ENCODE measurements at regions not wholly inside any gene's neighbourhood (a gene's known extent, or its start where the extent isn't known, plus 50 kb on each side); places are given as distances from the start of the nearest gene placed in this dataset.

DNA sequence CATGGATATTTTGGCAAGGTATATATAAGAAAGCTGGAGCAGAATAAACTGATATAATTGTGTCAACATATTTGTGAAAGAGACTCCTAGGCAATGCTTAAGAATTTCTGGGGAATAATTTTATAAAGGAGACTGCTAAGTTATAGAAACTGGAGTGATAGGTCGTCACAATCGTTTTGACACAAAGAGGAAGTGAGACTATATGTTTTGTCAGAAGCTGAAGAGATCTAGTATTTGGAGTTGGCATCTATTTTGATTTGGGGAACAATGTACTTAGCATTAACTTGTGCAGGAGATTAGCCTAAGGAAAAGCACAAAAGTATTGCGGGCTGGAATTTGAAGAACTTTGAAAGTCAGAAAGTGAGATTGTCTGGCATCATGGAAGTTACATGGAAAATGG is 582.5 kb downstream of the TAF11L14 start:
- Mint-ChIP-seq H3K36me3 (ENCODE audit: unreplicated experiment) (peaks cover 11% of the 10 kb centered on the region), H3K27ac (ENCODE audit: unreplicated experiment) (no peak overlapping the region), H3K4me3 (ENCODE audit: unreplicated experiment) (no peak overlapping the region), H3K4me1 (ENCODE audit: low read depth, unreplicated experiment) (no peaks in the 10 kb centered on the region), H3K27me3 (ENCODE audit: unreplicated experiment) (no peaks in the 10 kb centered on the region), H3K9me3 (ENCODE audit: unreplicated experiment) (no peaks in the 10 kb centered on the region)
- TF ChIP-seq, protein P1, sequence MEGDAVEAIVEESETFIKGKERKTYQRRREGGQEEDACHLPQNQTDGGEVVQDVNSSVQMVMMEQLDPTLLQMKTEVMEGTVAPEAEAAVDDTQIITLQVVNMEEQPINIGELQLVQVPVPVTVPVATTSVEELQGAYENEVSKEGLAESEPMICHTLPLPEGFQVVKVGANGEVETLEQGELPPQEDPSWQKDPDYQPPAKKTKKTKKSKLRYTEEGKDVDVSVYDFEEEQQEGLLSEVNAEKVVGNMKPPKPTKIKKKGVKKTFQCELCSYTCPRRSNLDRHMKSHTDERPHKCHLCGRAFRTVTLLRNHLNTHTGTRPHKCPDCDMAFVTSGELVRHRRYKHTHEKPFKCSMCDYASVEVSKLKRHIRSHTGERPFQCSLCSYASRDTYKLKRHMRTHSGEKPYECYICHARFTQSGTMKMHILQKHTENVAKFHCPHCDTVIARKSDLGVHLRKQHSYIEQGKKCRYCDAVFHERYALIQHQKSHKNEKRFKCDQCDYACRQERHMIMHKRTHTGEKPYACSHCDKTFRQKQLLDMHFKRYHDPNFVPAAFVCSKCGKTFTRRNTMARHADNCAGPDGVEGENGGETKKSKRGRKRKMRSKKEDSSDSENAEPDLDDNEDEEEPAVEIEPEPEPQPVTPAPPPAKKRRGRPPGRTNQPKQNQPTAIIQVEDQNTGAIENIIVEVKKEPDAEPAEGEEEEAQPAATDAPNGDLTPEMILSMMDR (IDR thresholded peaks at IDR 0.05; ENCODE audit: partially characterized antibody, unreplicated experiment), result no peak
- DNase-seq, result no peak

DNA sequence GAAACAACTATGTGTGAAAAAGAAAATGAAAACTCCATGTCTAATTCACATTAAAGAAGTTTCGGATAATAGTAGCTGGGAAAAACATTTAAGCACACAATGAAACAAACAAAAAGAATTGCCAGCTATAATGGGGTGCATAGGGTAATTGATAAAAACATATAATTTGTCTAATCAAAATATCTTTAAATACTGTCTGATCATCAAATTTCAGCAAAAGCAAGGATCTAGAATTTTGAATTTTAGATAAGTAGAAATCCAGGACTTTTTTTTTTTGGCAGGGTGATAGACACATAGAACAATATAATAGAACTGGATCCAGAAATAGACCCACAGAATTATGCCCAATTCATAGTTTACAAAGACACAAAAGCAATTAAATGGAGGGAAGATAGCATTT is 585.0 kb downstream of the TAF11L14 start:
- Mint-ChIP-seq H3K27me3 (ENCODE audit: unreplicated experiment) (peaks cover 1% of the 10 kb centered on the region), H3K27ac (ENCODE audit: unreplicated experiment) (no peak overlapping the region), H3K36me3 (ENCODE audit: unreplicated experiment) (peaks cover 17% of the 10 kb centered on the region)

DNA sequence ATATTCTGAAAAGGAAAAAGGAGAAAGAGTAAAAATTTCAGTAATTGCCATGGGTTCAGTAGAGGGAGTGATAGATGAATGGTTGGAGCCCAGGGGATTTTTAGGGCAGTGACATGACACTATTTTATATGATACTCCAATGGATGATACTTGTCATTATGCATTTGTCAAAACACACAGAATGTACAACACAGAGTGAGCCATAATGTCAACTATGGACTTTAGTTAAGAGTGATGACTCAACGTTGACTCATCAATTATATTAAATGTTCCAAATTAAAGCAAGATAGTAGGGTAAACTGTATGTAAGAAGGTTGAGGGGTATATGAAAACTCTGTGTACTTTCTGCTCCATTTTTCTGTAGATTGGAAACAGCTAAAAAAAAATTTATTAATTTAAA is 586.4 kb downstream of the TAF11L14 start:
- Mint-ChIP-seq H3K9me3 (ENCODE audit: unreplicated experiment) (no peaks in the 10 kb centered on the region), H3K27ac (ENCODE audit: unreplicated experiment) (no peak overlapping the region), H3K27me3 (ENCODE audit: unreplicated experiment) (peaks cover 1% of the 10 kb centered on the region), H3K4me1 (ENCODE audit: low read depth, unreplicated experiment) (no peaks in the 10 kb centered on the region), H3K4me3 (ENCODE audit: unreplicated experiment) (no peak overlapping the region), H3K36me3 (ENCODE audit: unreplicated experiment) (peaks cover 17% of the 10 kb centered on the region)
- no peak for DNase-seq
- TF ChIP-seq, protein P1 (IDR thresholded peaks at IDR 0.05; ENCODE audit: partially characterized antibody, unreplicated experiment), result no peak

More for the DNA sequence above, 585.0 kb downstream of the TAF11L14 start:
- no peak for DNase-seq
- Mint-ChIP-seq H3K4me3 (ENCODE audit: unreplicated experiment) (no peak overlapping the region), H3K9me3 (ENCODE audit: unreplicated experiment) (no peaks in the 10 kb centered on the region), H3K4me1 (ENCODE audit: low read depth, unreplicated experiment) (no peaks in the 10 kb centered on the region)
- TF ChIP-seq, protein P1 (IDR thresholded peaks at IDR 0.05; ENCODE audit: partially characterized antibody, unreplicated experiment), result no peak

DNA sequence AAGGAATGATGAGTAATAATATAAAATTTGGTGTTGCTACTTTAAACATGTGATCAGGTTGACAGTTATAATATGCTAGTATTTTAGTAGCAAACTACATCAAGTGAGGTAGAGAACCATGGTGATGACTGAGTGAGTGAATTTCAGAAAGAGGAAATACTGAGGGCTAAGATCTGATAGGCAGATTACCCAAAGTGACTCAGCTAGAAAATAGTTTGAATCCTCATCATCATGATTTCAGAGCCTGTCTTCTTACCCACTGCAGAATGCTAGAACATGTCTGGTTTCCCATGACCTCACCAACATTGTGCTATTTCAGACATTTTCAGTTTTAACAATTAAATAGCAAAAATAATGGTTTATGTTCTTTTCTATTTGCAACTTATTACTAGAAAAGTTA is 602.1 kb downstream of the TAF11L14 start:
- H3K9me3 Mint-ChIP-seq (ENCODE audit: unreplicated experiment), result no peaks in the 10 kb centered on the region
- H3K4me1 Mint-ChIP-seq (ENCODE audit: low read depth, unreplicated experiment), result no peaks in the 10 kb centered on the region
- no peak overlapping the region for H3K27ac Mint-ChIP-seq (ENCODE audit: unreplicated experiment)
- no peaks in the 10 kb centered on the region for H3K36me3 Mint-ChIP-seq (ENCODE audit: unreplicated experiment)
- TF ChIP-seq, protein P1 (IDR thresholded peaks at IDR 0.05; ENCODE audit: partially characterized antibody, unreplicated experiment), result no peak
- H3K27me3 Mint-ChIP-seq (ENCODE audit: unreplicated experiment), result no peaks in the 10 kb centered on the region
- no peak overlapping the region for H3K4me3 Mint-ChIP-seq (ENCODE audit: unreplicated experiment)
- no peak for DNase-seq

DNA sequence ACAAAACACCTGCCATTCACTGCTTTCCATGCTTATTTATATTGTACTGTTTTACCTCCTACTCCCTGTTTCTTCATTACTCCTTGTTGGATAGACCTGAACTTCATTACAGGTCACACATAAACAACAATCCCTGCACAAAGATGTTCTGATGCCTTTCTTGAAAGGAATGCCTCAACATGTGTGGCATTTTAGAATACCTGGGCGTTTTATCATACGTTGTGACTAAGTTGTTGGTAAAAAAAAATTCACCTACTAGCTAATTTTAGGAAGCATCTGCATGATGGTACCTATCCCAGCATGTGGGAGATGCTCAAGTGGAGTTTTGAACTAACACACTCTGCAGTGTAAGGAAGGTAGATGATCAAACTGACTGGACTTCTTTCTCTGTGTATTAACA is 604.1 kb downstream of the TAF11L14 start:
- Mint-ChIP-seq H3K9me3 (ENCODE audit: unreplicated experiment) (no peaks in the 10 kb centered on the region), H3K27ac (ENCODE audit: unreplicated experiment) (no peak overlapping the region), H3K4me1 (ENCODE audit: low read depth, unreplicated experiment) (no peaks in the 10 kb centered on the region), H3K4me3 (ENCODE audit: unreplicated experiment) (no peak overlapping the region), H3K27me3 (ENCODE audit: unreplicated experiment) (no peaks in the 10 kb centered on the region), H3K36me3 (ENCODE audit: unreplicated experiment) (no peaks in the 10 kb centered on the region)
- TF ChIP-seq, protein P1 (IDR thresholded peaks at IDR 0.05; ENCODE audit: partially characterized antibody, unreplicated experiment), result no peak
- no peak for DNase-seq

All from glutamatergic neuron (in vitro differentiated cells).